HUES64 (cell line): ENCODE measurements at regions not wholly inside any gene's neighbourhood (a gene's known extent, or its start where the extent isn't known, plus 50 kb on each side); places are given as distances from the start of the nearest gene placed in this dataset.

Experiments
- H3K27ac ChIP-seq: 2 replicates; pipeline ENCODE4 v1.7.0; 2013; ENCODE audit warnings: low read depth, low read length, inconsistent platforms
- H3K27me3 ChIP-seq: 2 replicates; pipeline ENCODE4 v1.6.1; 2013; ENCODE audit warnings: mild to moderate bottlenecking, low read length; ENCODE audit not compliant: insufficient read depth
- H3K36me3 ChIP-seq: 2 replicates; pipeline ENCODE4 v1.6.1; 2013; ENCODE audit warnings: mild to moderate bottlenecking, low read length; ENCODE audit not compliant: insufficient read depth
- H3K4me1 ChIP-seq: 2 replicates; pipeline ENCODE4 v1.6.1; 2013; ENCODE audit warnings: mild to moderate bottlenecking, low read length, moderate library complexity; ENCODE audit not compliant: insufficient read depth
- H3K4me3 ChIP-seq: 2 replicates; pipeline ENCODE4 v1.5.1; 2013; ENCODE audit warnings: mild to moderate bottlenecking, low read length, moderate library complexity
- H3K9ac ChIP-seq: 2 replicates; pipeline ENCODE4 v1.6.1; 2013; ENCODE audit warnings: mild to moderate bottlenecking, low read depth, low read length
- H3K9me3 ChIP-seq: 2 replicates; pipeline ENCODE4 v1.6.1; 2013; ENCODE audit warnings: low read depth, low read length; ENCODE audit not compliant: insufficient read depth
- WGBS: fragments of 150-250, 120-280 bp; methylation state at CpG from one replicate; pipeline ENCODE4 v1.1.7; 2013; ENCODE audit warnings: missing lambda C conversion rate; 5-methylcytosine and 5-hydroxymethylcytosine counted together

DNA sequence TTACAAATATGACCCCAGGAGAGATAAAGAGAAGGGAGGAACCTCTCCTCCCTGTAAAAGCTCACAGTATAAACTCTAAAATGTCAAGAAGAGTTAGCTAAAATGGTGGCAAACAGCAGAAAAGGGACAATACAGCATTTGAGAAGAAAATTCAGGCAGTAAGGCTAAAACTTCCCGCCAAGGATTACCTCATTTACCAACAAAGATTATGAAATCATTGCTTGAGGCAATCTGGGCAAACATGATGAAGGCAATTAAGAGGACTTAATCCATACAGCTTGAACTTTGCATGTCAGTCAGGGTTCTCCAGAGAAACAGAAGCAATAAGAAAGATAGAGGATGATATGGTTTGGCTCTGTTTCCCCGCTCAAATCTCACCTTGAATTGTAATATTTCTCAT lies 81.4 kb downstream of the CMPK2 start:
- Histone ChIP-seq H3K4me1 (no peaks in the 10 kb centered on the region), H3K4me3 (no peak overlapping the region), H3K27ac (no peak overlapping the region), H3K36me3 (no peaks in the 10 kb centered on the region), H3K9ac (no peak overlapping the region), H3K27me3 (no peaks in the 10 kb centered on the region), H3K9me3 (no peaks in the 10 kb centered on the region)
- WGBS: 94% methylated on average over 2 of the region's 2 CpGs

DNA sequence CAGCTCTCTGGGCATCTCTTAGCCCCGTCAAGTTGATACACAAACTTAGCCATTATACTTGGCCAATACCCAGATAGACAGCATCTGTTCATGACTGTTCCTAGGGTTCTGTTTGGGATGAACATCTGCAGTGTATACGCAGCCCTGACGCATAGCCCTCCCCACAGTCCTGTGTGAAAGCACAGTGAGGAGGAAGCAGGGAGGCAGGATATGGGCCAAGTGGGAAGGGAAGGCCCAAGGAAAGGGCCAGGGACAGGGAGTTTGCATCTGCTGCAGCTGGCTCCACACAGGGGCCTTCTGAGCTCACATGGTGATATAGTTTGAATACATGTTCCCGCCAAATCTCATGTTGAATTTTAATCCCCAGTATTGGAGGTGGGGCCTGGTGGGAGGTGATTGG lies 80.2 kb downstream of the CMPK2 start:
- H3K4me1 ChIP-seq: no peaks in the 10 kb centered on the region
- H3K9ac ChIP-seq: no peak overlapping the region
- no peaks in the 10 kb centered on the region for H3K36me3 ChIP-seq
- no peaks in the 10 kb centered on the region for H3K27me3 ChIP-seq
- no peak overlapping the region for H3K4me3 ChIP-seq
- H3K9me3 ChIP-seq: no peaks in the 10 kb centered on the region
- no peak overlapping the region for H3K27ac ChIP-seq
- 75% methylated on average over 4 of the region's 4 CpGs for WGBS

DNA sequence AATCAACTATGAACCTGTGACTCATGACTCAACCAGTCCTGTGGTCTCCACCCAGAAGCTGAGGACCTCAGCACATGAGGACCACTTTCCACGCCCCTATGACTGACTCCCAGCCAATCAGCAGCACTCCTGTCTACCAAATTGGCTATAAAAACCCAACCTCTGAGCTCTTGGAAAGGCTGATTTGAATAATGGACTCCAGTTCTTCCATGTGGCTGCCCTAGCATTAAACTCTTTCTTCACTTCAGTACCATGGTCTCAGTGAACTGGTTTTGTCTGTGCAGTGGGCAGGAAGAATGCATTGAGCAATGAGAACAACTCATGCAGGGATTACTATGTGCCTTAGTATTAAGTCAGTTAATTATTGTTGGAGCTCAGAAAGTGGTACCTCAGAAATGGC lies 78.3 kb downstream of the CMPK2 start:
- Histone ChIP-seq H3K36me3 (no peaks in the 10 kb centered on the region), H3K27me3 (no peaks in the 10 kb centered on the region), H3K4me1 (no peaks in the 10 kb centered on the region), H3K4me3 (no peak overlapping the region), H3K27ac (no peak overlapping the region), H3K9ac (no peak overlapping the region), H3K9me3 (no peaks in the 10 kb centered on the region)
- 97% methylated on average over 1 of the region's 1 CpG for WGBS

DNA sequence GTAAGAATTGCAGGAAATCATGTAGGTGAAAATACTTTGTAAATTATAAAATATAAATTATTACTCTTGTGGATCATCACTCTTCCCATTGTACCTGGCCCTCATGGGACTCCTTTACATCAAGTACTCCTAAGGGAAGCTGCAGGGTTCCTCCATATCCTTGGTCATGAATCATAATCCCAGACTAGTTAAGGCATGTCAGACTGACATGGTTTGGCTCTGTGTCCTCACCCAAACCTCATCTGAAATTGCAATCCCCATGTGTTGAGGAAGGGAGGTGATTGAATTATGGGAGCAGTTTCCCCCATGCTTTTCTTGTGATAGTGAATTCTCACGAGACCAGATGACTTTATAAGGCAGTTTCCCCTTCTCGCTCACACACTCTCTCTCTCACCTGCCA lies 77.1 kb downstream of the CMPK2 start:
- Histone ChIP-seq H3K27me3 (no peaks in the 10 kb centered on the region), H3K9me3 (no peaks in the 10 kb centered on the region), H3K9ac (no peak overlapping the region), H3K4me3 (no peak overlapping the region), H3K36me3 (no peaks in the 10 kb centered on the region), H3K4me1 (no peaks in the 10 kb centered on the region), H3K27ac (no peak overlapping the region)
- WGBS: 91% methylated on average over 2 of the region's 2 CpGs

DNA sequence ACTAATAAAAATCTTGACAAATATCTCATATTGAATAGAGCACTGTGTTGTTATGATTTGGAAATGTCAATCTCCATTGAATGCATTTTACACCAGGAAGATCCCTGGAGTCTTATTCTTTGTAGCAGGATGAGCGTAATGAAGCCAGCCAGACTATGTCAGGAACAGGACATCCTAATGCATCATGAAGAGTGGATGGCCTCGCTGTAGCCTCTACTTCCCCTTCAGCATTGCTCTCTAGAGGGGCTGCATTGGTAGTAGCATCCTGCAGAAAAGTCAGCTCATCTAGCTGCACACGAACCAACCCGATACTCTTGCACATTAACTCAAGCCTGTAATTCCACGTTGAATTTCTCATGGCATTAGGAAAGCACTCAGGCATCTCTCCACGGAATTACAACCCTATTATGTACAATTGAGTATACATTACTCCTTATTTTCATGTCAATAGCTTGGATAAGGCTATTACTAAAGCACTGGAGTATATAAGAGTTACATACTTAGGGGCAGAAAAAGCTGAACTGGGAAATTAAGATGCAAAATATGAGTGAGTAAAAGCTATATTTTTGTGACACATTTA lies 76.1 kb downstream of the CMPK2 start:
- Histone ChIP-seq H3K27me3 (no peaks in the 10 kb centered on the region), H3K36me3 (no peaks in the 10 kb centered on the region), H3K4me3 (no peak overlapping the region), H3K4me1 (no peaks in the 10 kb centered on the region), H3K9me3 (no peaks in the 10 kb centered on the region), H3K9ac (no peak overlapping the region), H3K27ac (no peak overlapping the region)
- 93% methylated on average over 6 of the region's 6 CpGs for WGBS

DNA sequence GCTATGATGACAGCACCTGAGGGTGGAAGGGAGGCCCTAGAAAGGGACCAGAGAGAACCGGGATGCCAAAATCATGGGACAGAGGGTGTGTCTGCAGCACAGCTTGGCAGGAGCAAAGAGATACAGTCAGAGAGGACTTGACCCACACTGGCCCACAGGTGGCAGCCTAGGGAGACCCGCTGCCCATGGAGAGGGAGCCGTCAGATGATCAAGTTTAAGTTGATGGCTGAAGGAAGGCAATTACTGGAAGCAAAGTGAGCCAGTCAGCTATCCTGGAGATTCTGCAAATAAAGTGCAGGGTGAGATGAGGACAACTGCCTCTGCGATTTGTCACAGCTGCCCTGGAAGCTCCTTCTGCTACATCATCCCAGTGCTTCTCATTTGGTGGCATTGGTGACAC lies 74.0 kb downstream of the CMPK2 start:
- Histone ChIP-seq H3K36me3 (no peaks in the 10 kb centered on the region), H3K4me3 (no peak overlapping the region), H3K9ac (no peak overlapping the region), H3K27ac (no peak overlapping the region), H3K27me3 (no peaks in the 10 kb centered on the region), H3K4me1 (no peaks in the 10 kb centered on the region), H3K9me3 (no peaks in the 10 kb centered on the region)
- WGBS: 73% methylated on average over 4 of the region's 4 CpGs

DNA sequence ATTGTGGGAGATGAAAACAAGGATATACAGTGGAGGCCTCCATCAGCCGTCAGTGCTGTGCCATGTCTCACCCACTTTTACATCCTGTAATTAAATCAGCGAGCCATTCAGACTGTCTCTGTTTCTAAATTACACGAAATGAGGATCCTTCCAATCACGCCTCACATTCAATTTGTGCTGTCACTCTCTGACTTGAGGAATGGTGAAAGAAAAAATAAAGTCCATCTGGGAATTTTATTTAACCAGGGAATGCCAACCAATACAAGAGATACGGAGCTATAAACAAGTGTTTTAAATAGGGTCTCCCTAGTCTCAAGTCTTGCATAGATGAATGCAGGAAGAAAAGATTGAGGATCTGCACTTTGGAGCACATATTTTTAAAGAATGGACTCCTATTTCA lies 72.8 kb downstream of the CMPK2 start:
- H3K4me1 ChIP-seq: no peaks in the 10 kb centered on the region
- no peak overlapping the region for H3K27ac ChIP-seq
- no peak overlapping the region for H3K9ac ChIP-seq
- no peaks in the 10 kb centered on the region for H3K9me3 ChIP-seq
- H3K4me3 ChIP-seq: no peak overlapping the region
- no peaks in the 10 kb centered on the region for H3K27me3 ChIP-seq
- 96% methylated on average over 5 of the region's 5 CpGs for WGBS
- no peaks in the 10 kb centered on the region for H3K36me3 ChIP-seq

DNA sequence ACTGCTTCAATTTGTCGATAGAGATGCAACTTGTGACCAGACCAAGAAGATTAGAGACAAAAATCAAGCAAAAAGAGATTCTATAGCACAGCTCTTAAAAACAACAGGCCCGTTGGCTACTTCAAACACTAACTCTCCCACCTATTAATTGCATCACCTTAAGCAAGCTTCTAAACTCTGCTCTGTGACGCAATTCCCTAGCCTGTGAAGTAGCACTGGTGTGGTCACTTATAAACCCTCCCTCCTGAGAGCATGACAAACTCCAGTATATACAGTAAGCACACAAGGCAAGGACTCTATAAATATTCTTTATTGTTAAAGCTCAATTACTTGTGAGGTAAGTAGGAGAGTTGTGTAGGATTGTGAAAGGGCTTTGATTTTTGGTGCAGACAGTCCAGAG lies 72.3 kb downstream of the CMPK2 start:
- H3K9me3 ChIP-seq: no peaks in the 10 kb centered on the region
- H3K27me3 ChIP-seq: no peaks in the 10 kb centered on the region
- no peaks in the 10 kb centered on the region for H3K4me1 ChIP-seq
- H3K36me3 ChIP-seq: no peaks in the 10 kb centered on the region
- H3K27ac ChIP-seq: no peak overlapping the region
- WGBS: 92% methylated on average over 3 of the region's 3 CpGs
- H3K9ac ChIP-seq: no peak overlapping the region
- no peak overlapping the region for H3K4me3 ChIP-seq

DNA sequence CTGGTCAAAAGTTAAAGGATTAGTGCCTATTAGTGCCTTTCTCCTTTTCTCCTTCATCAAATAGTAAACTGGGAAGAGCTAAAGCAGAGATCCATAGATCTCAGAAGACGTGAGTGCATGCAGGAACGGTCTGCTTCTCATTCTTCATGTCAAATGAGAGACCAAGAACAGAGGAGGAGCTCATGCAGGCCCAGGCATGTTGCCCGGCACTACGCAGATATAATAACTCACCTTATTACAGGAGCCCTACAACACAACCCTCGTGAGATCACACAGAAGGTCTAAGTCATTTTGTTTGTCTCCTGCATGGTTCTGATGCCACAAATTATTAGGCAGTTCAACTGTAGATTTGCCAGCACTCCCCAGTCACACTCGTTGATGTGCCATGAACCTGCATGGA lies 71.8 kb downstream of the CMPK2 start:
- H3K9me3 ChIP-seq: no peaks in the 10 kb centered on the region
- H3K36me3 ChIP-seq: no peaks in the 10 kb centered on the region
- no peaks in the 10 kb centered on the region for H3K27me3 ChIP-seq
- no peaks in the 10 kb centered on the region for H3K4me1 ChIP-seq
- no peak overlapping the region for H3K27ac ChIP-seq
- H3K4me3 ChIP-seq: no peak overlapping the region
- 94% methylated on average over 6 of the region's 6 CpGs for WGBS
- no peak overlapping the region for H3K9ac ChIP-seq

DNA sequence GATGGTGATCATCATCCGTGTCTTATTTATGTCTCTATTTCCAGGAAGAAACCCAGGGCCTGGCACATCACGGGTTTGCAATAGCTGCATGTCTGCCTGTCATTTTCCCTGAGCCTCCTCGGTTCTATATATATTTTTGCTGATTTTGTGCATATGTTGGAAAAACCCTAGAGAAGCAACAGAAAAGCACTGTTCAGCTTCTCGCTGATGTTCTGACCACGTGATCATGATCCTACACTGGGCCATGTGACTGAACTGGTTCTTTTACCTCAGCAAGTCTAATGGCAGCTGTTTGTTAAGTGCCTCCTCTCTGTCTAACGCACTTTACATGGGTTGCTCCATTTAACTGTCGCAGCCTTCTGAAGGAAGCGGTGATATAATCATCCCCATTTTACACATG lies 71.3 kb downstream of the CMPK2 start:
- WGBS: 95% methylated on average over 8 of the region's 8 CpGs

More for the DNA sequence above, 71.3 kb downstream of the CMPK2 start:
- no peaks in the 10 kb centered on the region for H3K36me3 ChIP-seq
- no peaks in the 10 kb centered on the region for H3K27me3 ChIP-seq
- H3K9me3 ChIP-seq: no peaks in the 10 kb centered on the region
- H3K4me3 ChIP-seq: no peak overlapping the region
- H3K4me1 ChIP-seq: no peaks in the 10 kb centered on the region
- no peak overlapping the region for H3K27ac ChIP-seq
- no peak overlapping the region for H3K9ac ChIP-seq
